Chondrocyte (in vitro differentiated cells): ENCODE measurements at regions not wholly inside any gene's neighbourhood (a gene's known extent, or its start where the extent isn't known, plus 50 kb on each side); places are given as distances from the start of the nearest gene placed in this dataset.

Experiments used
- DNase-seq: peaks from one replicate; pipeline ENCODE4 v3.0.0; 2021; ENCODE audit warnings: mixed read lengths, low spot score
- H3K27ac Mint-ChIP-seq: one replicate; pipeline ENCODE4 v1.8.0; 2021; ENCODE audit warnings: mild to moderate bottlenecking, moderate library complexity, mixed read lengths; ENCODE audit not compliant: unreplicated experiment
- H3K27me3 Mint-ChIP-seq: 2 replicates; pipeline ENCODE4 v1.8.0; 2021; ENCODE audit warnings: low read depth, mixed read lengths
- H3K36me3 Mint-ChIP-seq: 2 replicates; pipeline ENCODE4 v1.8.0; 2021; ENCODE audit warnings: low read depth, mixed read lengths
- H3K4me1 Mint-ChIP-seq: 2 replicates; pipeline ENCODE4 v1.8.0; 2021; ENCODE audit warnings: low read depth, mild to moderate bottlenecking, mixed read lengths
- H3K4me3 Mint-ChIP-seq: one replicate; pipeline ENCODE4 v1.8.0; 2021; ENCODE audit warnings: mild to moderate bottlenecking, moderate library complexity, mixed read lengths; ENCODE audit not compliant: unreplicated experiment
- H3K9me3 Mint-ChIP-seq: 2 replicates; pipeline ENCODE4 v1.8.0; 2021; ENCODE audit warnings: low read depth, mixed read lengths
- TF ChIP-seq, protein P1 (sequence below): fragments of 200-600 bp; sonication (generic); IDR thresholded peaks from 2 replicates; pipeline ENCODE4 v1.5.0; 2021; ENCODE audit warnings: antibody characterized with exemption, mild to moderate bottlenecking, moderate library complexity

DNA sequence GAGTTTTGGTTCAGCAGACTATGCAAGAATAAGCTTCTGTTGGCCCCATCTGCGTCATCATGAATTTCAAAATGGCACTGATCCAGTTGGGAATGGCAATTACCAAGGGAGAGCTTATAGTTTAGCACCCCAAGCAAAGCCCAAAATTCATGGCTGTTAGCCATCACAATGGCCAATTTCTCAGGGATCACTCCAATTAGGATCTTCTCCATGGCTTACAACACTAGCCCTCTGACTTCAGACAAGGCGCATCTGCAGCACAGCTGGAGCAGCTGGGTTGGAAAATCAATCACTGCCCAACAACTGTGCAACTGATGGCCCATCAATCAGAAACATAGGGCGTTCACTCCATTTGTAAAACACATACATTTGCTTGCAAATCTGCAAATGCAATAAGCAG lies 273.6 kb downstream of the SRBD1 start:
- Mint-ChIP-seq H3K27ac (no peak overlapping the region), H3K36me3 (no peaks in the 10 kb centered on the region), H3K4me3 (no peak overlapping the region), H3K4me1 (peaks cover 19% of the 10 kb centered on the region), H3K27me3 (no peaks in the 10 kb centered on the region), H3K9me3 (no peaks in the 10 kb centered on the region)
- TF ChIP-seq, protein P1, sequence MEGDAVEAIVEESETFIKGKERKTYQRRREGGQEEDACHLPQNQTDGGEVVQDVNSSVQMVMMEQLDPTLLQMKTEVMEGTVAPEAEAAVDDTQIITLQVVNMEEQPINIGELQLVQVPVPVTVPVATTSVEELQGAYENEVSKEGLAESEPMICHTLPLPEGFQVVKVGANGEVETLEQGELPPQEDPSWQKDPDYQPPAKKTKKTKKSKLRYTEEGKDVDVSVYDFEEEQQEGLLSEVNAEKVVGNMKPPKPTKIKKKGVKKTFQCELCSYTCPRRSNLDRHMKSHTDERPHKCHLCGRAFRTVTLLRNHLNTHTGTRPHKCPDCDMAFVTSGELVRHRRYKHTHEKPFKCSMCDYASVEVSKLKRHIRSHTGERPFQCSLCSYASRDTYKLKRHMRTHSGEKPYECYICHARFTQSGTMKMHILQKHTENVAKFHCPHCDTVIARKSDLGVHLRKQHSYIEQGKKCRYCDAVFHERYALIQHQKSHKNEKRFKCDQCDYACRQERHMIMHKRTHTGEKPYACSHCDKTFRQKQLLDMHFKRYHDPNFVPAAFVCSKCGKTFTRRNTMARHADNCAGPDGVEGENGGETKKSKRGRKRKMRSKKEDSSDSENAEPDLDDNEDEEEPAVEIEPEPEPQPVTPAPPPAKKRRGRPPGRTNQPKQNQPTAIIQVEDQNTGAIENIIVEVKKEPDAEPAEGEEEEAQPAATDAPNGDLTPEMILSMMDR, result no peak
- DNase-seq, result no peak

DNA sequence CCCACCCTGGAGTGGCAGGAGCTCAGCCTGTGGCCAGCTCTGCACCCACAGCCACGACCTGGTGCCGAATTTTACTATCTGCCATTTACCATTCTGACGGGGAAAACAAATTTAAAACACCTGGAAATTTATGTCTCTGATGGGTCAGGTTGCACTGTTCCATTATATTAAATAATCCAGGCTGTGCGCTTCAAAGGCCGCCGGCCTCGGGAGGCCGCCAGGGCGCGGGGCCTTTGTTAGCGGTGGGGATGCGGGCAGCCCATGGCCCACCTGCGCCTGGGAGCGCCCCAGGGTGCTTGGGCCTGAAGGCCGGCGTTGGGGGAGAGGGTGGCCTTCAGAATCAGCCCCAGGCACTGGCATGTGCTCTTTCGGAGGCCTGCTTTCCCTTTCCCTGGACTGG lies 276.9 kb downstream of the SRBD1 start:
- Mint-ChIP-seq H3K4me3 (no peak overlapping the region), H3K9me3 (no peaks in the 10 kb centered on the region), H3K36me3 (no peaks in the 10 kb centered on the region), H3K27ac (no peak overlapping the region), H3K27me3 (no peaks in the 10 kb centered on the region), H3K4me1 (peaks cover 9% of the 10 kb centered on the region)
- TF ChIP-seq, protein P1, result no peak
- no peak for DNase-seq

DNA sequence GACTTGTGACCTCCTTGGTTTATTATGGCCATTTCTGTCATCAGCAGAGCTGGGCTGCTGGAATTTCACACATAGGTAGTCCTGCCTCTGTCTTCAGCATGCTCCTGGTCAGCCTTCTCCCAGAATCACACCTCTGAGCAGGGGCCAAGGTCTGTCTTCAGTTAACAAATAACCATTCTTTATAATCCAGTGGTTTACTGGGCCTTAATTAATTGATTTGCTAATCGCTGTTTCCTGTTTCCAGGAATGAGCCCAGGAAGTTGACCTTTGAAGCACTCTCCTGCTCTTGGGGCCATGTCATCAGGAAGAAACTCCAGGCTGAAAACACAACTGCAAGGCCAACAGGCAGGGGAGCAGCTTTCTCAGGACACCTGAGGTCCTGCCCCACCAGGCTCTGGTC lies 278.5 kb downstream of the SRBD1 start:
- H3K4me1 Mint-ChIP-seq, result peaks cover 9% of the 10 kb centered on the region
- no peak overlapping the region for H3K27ac Mint-ChIP-seq
- no peak overlapping the region for H3K4me3 Mint-ChIP-seq
- H3K36me3 Mint-ChIP-seq, result no peaks in the 10 kb centered on the region
- no peaks in the 10 kb centered on the region for H3K27me3 Mint-ChIP-seq
- H3K9me3 Mint-ChIP-seq, result peaks cover under 1% of the 10 kb centered on the region
- DNase-seq, result no peak
- TF ChIP-seq, protein P1, result no peak

DNA sequence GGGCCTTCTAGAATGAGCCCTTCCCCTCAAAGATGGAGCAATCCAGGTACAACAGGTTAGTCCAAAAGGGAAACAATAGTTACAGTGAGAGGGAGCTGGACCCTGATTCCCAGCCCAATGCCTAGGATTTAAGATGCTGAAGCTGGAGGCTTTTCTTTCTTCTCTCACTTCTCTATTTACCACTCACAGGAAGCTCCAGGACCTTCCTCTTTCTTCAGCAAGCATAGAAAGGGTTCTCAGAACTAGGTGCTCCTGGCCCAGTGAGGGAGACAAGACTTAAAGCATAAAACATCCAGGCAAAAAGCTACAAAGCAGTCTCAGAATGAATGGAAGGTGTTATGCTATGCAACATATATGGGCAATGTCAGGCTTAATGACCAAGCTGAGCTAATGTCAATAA lies 279.0 kb downstream of the SRBD1 start:
- Mint-ChIP-seq H3K27ac (no peak overlapping the region), H3K4me1 (peaks cover 9% of the 10 kb centered on the region), H3K27me3 (no peaks in the 10 kb centered on the region), H3K36me3 (no peaks in the 10 kb centered on the region), H3K9me3 (peaks cover 5% of the 10 kb centered on the region), H3K4me3 (no peak overlapping the region)
- no peak for DNase-seq
- TF ChIP-seq, protein P1, result no peak

DNA sequence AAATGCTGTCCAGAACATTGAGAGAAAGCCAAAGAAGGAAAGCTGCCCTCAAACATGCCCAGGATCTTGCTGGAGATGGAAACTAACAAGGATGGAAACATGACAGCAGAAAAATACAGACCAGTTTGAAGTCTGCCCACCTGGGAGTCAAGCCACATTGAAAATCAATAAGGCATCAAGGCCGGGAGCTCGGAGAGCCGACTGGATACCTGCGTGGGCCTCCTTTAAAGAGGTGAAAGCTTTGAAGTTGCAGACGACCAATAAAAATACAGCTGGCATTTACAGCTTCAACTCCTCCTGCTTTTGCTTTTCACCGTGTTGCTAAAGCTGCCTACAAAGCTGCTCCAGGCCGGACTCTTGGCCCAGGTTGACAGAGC lies 279.7 kb downstream of the SRBD1 start:
- peaks cover 9% of the 10 kb centered on the region for H3K4me1 Mint-ChIP-seq
- no peaks in the 10 kb centered on the region for H3K36me3 Mint-ChIP-seq
- H3K27ac Mint-ChIP-seq, result no peak overlapping the region
- H3K27me3 Mint-ChIP-seq, result no peaks in the 10 kb centered on the region
- TF ChIP-seq, protein P1, result no peak
- peaks cover 5% of the 10 kb centered on the region for H3K9me3 Mint-ChIP-seq
- H3K4me3 Mint-ChIP-seq, result no peak overlapping the region
- no peak for DNase-seq
